ENCODE measurements at regions not wholly inside any gene's neighbourhood (a gene's known extent, or its start where the extent isn't known, plus 50 kb on each side); places are given as distances from the start of the nearest gene placed in this dataset.

DNA sequence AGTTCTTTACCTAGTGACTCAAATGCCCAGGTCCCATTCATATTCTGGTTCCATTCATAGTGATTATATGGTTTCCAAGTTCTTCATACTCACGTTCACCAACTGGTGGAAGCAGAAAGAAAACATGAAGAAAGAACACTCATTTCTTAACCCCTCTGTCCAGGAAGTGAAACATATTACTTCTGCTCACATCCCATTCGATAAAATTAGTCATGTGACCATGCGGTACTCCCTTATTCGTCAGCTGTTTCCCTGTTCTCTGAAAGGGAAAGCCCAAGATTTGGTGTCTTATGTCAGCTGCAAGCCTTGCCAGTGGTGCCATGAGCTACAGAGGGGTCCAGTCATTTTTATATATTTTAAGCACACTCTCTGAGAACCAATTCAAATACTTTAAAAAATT lies 387.0 kb upstream of the DMAC1 start:
- Histone ChIP-seq H3K4me3 (ENCODE audit: low read depth in 2 of 2, low read length in 2 of 2) (no peak overlapping the region), H3K4me1 (ENCODE audit: control insufficient read depth, insufficient read depth, low read length) (no peaks in the 10 kb centered on the region), H3K27me3 (ENCODE audit: control insufficient read depth, insufficient read depth, low read length) (no peaks in the 10 kb centered on the region), H3K27ac (ENCODE audit: low read length) (no peak overlapping the region), H3K36me3 (ENCODE audit: control insufficient read depth, insufficient read depth, low read length) (no peaks in the 10 kb centered on the region), H3K9me3 (ENCODE audit: control insufficient read depth, insufficient read depth, low read depth, low read length) (no peaks in the 10 kb centered on the region)
- CTCF ChIA-PET = no interaction called here
- ATAC-seq = no peak
- POLR2A ChIA-PET = no interaction called here
- intact Hi-C loops (cut with micrococcal nuclease; ENCODE audit: unreplicated experiment) (no loop called here), in situ Hi-C loops (cut with HindIII; ENCODE audit: low pct_unique_long_range_greater_than_20kb, low sequenced_read_pairs) (no loop called here)
- no TSS peak for BruUV-seq (replicated peaks)
- no peak for DNase-seq (ENCODE audit: low read depth, low spot score)
- TF ChIP-seq, protein P1, sequence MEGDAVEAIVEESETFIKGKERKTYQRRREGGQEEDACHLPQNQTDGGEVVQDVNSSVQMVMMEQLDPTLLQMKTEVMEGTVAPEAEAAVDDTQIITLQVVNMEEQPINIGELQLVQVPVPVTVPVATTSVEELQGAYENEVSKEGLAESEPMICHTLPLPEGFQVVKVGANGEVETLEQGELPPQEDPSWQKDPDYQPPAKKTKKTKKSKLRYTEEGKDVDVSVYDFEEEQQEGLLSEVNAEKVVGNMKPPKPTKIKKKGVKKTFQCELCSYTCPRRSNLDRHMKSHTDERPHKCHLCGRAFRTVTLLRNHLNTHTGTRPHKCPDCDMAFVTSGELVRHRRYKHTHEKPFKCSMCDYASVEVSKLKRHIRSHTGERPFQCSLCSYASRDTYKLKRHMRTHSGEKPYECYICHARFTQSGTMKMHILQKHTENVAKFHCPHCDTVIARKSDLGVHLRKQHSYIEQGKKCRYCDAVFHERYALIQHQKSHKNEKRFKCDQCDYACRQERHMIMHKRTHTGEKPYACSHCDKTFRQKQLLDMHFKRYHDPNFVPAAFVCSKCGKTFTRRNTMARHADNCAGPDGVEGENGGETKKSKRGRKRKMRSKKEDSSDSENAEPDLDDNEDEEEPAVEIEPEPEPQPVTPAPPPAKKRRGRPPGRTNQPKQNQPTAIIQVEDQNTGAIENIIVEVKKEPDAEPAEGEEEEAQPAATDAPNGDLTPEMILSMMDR (IDR thresholded peaks at IDR 0.05) = no peak
- no peak for TF ChIP-seq POLR2AphosphoS5 (IDR thresholded peaks at IDR 0.05; ENCODE audit: low read depth, low read length)

DNA sequence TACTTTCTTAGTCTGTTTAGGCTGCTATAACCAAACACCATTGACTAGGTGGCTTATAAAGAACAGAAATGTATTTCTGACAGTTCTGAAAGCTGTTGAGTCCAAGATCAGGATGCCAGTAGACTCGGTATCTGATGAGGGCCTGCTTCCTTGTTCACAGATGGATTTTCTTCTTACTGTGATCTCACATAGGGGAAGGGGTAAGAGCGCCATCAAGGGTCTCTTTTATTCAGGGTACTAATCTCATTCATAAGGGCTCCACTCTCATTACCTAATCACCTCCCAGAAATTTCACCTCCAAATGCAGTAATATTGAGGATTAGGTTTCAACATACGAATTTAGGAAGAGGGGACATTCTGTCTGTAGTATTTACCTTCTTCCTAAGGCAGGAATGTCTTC lies 384.0 kb upstream of the DMAC1 start:
- H3K9me3 ChIP-seq (ENCODE audit: control insufficient read depth, insufficient read depth, low read depth, low read length) = no peaks in the 10 kb centered on the region
- ChIA-PET CTCF (no interaction called here), POLR2A (no interaction called here)
- ATAC-seq (no peak), DNase-seq (ENCODE audit: low read depth, low spot score) (no peak)
- no peak overlapping the region for H3K4me3 ChIP-seq (ENCODE audit: low read depth in 2 of 2, low read length in 2 of 2)
- H3K4me1 ChIP-seq (ENCODE audit: control insufficient read depth, insufficient read depth, low read length) = no peaks in the 10 kb centered on the region
- H3K36me3 ChIP-seq (ENCODE audit: control insufficient read depth, insufficient read depth, low read length) = no peaks in the 10 kb centered on the region
- intact Hi-C loops (cut with micrococcal nuclease; ENCODE audit: unreplicated experiment) (no loop called here), in situ Hi-C loops (cut with HindIII; ENCODE audit: low pct_unique_long_range_greater_than_20kb, low sequenced_read_pairs) (no loop called here)
- no peak overlapping the region for H3K27ac ChIP-seq (ENCODE audit: low read length)
- no TSS peak for BruUV-seq (replicated peaks)
- no peaks in the 10 kb centered on the region for H3K27me3 ChIP-seq (ENCODE audit: control insufficient read depth, insufficient read depth, low read length)
- TF ChIP-seq, protein P1 (IDR thresholded peaks at IDR 0.05) = no peak
- no peak for TF ChIP-seq SIN3A (IDR thresholded peaks at IDR 0.05; ENCODE audit: borderline replicate concordance, insufficient read depth, low read depth, low read length)
- TF ChIP-seq, protein P2, sequence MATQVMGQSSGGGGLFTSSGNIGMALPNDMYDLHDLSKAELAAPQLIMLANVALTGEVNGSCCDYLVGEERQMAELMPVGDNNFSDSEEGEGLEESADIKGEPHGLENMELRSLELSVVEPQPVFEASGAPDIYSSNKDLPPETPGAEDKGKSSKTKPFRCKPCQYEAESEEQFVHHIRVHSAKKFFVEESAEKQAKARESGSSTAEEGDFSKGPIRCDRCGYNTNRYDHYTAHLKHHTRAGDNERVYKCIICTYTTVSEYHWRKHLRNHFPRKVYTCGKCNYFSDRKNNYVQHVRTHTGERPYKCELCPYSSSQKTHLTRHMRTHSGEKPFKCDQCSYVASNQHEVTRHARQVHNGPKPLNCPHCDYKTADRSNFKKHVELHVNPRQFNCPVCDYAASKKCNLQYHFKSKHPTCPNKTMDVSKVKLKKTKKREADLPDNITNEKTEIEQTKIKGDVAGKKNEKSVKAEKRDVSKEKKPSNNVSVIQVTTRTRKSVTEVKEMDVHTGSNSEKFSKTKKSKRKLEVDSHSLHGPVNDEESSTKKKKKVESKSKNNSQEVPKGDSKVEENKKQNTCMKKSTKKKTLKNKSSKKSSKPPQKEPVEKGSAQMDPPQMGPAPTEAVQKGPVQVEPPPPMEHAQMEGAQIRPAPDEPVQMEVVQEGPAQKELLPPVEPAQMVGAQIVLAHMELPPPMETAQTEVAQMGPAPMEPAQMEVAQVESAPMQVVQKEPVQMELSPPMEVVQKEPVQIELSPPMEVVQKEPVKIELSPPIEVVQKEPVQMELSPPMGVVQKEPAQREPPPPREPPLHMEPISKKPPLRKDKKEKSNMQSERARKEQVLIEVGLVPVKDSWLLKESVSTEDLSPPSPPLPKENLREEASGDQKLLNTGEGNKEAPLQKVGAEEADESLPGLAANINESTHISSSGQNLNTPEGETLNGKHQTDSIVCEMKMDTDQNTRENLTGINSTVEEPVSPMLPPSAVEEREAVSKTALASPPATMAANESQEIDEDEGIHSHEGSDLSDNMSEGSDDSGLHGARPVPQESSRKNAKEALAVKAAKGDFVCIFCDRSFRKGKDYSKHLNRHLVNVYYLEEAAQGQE (IDR thresholded peaks at IDR 0.05; ENCODE audit: insufficient read depth in 1 of 2, low read depth in 2 of 2, low read length in 1 of 2) = no peak

DNA sequence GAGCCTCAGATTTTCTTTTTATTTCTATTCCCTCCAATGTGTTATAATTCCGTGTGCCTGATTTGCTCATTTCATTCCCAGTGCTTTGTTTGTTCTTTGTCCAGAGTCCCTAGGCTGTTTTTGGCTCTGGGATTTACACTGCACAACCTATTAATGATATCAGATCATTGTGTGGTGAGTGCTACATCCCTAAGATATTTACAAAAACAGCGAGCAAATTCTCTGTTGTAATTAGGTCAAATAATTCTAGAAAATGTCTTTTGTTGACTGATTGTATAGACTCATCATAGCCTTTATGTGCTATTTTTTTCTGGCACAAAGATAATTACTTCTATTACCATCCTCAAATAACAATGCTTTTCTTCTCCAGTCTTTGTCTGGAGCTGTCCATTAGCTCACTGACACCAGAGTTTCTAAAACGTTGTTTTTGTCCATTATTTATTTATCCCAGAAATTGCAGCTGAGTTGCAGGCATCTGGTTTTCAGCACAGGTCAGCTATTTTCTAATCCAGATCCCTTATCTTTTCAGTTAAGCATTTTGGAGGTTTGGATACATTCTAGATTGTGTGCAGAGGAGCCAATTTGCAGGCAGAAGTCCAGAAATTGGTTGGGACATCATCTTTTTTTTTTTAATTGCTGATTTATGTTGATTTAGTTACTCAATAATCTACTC lies 379.9 kb upstream of the DMAC1 start:
- no peak overlapping the region for H3K27ac ChIP-seq (ENCODE audit: low read length)
- no peaks in the 10 kb centered on the region for H3K9me3 ChIP-seq (ENCODE audit: control insufficient read depth, insufficient read depth, low read depth, low read length)
- DNase-seq (ENCODE audit: low read depth, low spot score) = no peak
- BruUV-seq (replicated peaks) = no TSS peak
- in situ Hi-C loops (cut with HindIII; ENCODE audit: low pct_unique_long_range_greater_than_20kb, low sequenced_read_pairs) = no loop called here
- no peak overlapping the region for H3K4me3 ChIP-seq (ENCODE audit: low read depth in 2 of 2, low read length in 2 of 2)
- H3K27me3 ChIP-seq (ENCODE audit: control insufficient read depth, insufficient read depth, low read length) = no peaks in the 10 kb centered on the region
- no peak for ATAC-seq
- ChIA-PET POLR2A (no interaction called here), CTCF (no interaction called here)
- no peaks in the 10 kb centered on the region for H3K4me1 ChIP-seq (ENCODE audit: control insufficient read depth, insufficient read depth, low read length)
- TF ChIP-seq POLR2AphosphoS5 (IDR thresholded peaks at IDR 0.05; ENCODE audit: low read depth, low read length) (no peak), TCF7L2 (IDR thresholded peaks at IDR 0.05; ENCODE audit: low read depth, low read length) (no peak), SIN3A (IDR thresholded peaks at IDR 0.05; ENCODE audit: borderline replicate concordance, insufficient read depth, low read depth, low read length) (no peak)
- TF ChIP-seq, protein P2 (IDR thresholded peaks at IDR 0.05; ENCODE audit: insufficient read depth in 1 of 2, low read depth in 2 of 2, low read length in 1 of 2) = no peak
- TF ChIP-seq, protein P1 (IDR thresholded peaks at IDR 0.05) = no peak
- H3K36me3 ChIP-seq (ENCODE audit: control insufficient read depth, insufficient read depth, low read length) = no peaks in the 10 kb centered on the region
- intact Hi-C loops (cut with micrococcal nuclease; ENCODE audit: unreplicated experiment) = no loop called here

Data from Panc1 (cell line).